GM23338 (cell line): ENCODE measurements at regions not wholly inside any gene's neighbourhood (a gene's known extent, or its start where the extent isn't known, plus 50 kb on each side); places are given as distances from the start of the nearest gene placed in this dataset.

ENCODE experiments used
- ATAC-seq: fragments of 200-7000 bp; cut with Tn5 transposase; 3 replicates; pipeline ENCODE4 v1.9.1; 2020
- DNase-seq: peaks from one replicate; pipeline ENCODE4 v3.0.0-alpha.2; 2015; ENCODE audit warnings: low spot score
- H2AFZ ChIP-seq: fragments of 200-600 bp; sonication (generic); 2 replicates; pipeline ENCODE4 v1.8.0; 2016; ENCODE audit warnings: antibody characterized with exemption, mild to moderate bottlenecking, moderate library complexity
- H3F3A ChIP-seq: fragments of 200-600 bp; sonication (generic); replicated peaks from 2 replicates; pipeline ENCODE4 v1.8.0; 2017; ENCODE audit warnings: antibody characterized with exemption, mixed run types, low read depth
- H3K27ac ChIP-seq: fragments of 200-600 bp; sonication (generic); 2 replicates; pipeline ENCODE4 v1.6.1; 2016; ENCODE audit warnings: low read depth
- H3K27me3 ChIP-seq: fragments of 200-600 bp; sonication (generic); 2 replicates; pipeline ENCODE4 v1.8.0; 2016; ENCODE audit warnings: mild to moderate bottlenecking, mixed run types, moderate library complexity; ENCODE audit not compliant: insufficient read depth
- H3K36me3 ChIP-seq: fragments of 200-600 bp; sonication (generic); 2 replicates; pipeline ENCODE4 v1.8.0; 2016; ENCODE audit warnings: mild to moderate bottlenecking; ENCODE audit not compliant: insufficient read depth
- H3K4me1 ChIP-seq: fragments of 200-600 bp; sonication (generic); 2 replicates; pipeline ENCODE4 v1.8.0; 2016; ENCODE audit warnings: mild to moderate bottlenecking, moderate library complexity; ENCODE audit not compliant: insufficient read depth
- H3K4me2 ChIP-seq: fragments of 200-600 bp; sonication (generic); 2 replicates; pipeline ENCODE4 v1.7.1; 2017; ENCODE audit warnings: mixed run types
- H3K4me3 ChIP-seq: fragments of 200-600 bp; sonication (generic); 2 replicates; pipeline ENCODE4 v1.6.1; 2016; ENCODE audit warnings: mixed run types
- H3K79me2 ChIP-seq: fragments of 200-600 bp; sonication (generic); replicated peaks from 2 replicates; pipeline ENCODE4 v1.8.0; 2017; ENCODE audit warnings: mild to moderate bottlenecking; ENCODE audit not compliant: insufficient read depth
- H3K9me2 ChIP-seq: fragments of 200-600 bp; sonication (generic); 2 replicates; pipeline ENCODE4 v1.8.0; 2017; ENCODE audit not compliant: insufficient read depth
- H4K20me1 ChIP-seq: fragments of 200-600 bp; sonication (generic); replicated peaks from 2 replicates; pipeline ENCODE4 v1.8.0; 2017; ENCODE audit warnings: mild to moderate bottlenecking; ENCODE audit not compliant: insufficient read depth
- H3K27ac Mint-ChIP-seq: 2 replicates; pipeline ENCODE4 v1.8.0; 2020; ENCODE audit warnings: inconsistent platforms, mild to moderate bottlenecking, moderate library complexity, mixed read lengths
- H3K27me3 Mint-ChIP-seq: 3 replicates; pipeline ENCODE4 v1.8.0; 2022; ENCODE audit warnings: low read depth, mild to moderate bottlenecking, moderate library complexity, mixed read lengths, inconsistent platforms; ENCODE audit not compliant: insufficient read depth, poor library complexity
- H3K36me3 Mint-ChIP-seq: 3 replicates; pipeline ENCODE4 v1.8.0; 2021; ENCODE audit warnings: low read depth, mild to moderate bottlenecking, inconsistent platforms, moderate library complexity, mixed read lengths
- H3K4me1 Mint-ChIP-seq: 3 replicates; pipeline ENCODE4 v1.8.0; 2020; ENCODE audit warnings: mild to moderate bottlenecking, inconsistent platforms, mixed read lengths
- H3K4me3 Mint-ChIP-seq: 3 replicates; pipeline ENCODE4 v1.8.0; 2021; ENCODE audit warnings: moderate library complexity, mild to moderate bottlenecking, inconsistent platforms, mixed read lengths
- H3K9me3 Mint-ChIP-seq: 3 replicates; pipeline ENCODE4 v1.8.0; 2020; ENCODE audit warnings: moderate library complexity, mild to moderate bottlenecking, inconsistent platforms, mixed read lengths
- CTCF ChIP-seq, 2 experiments: fragments of 200-600 bp in 1 of 2; sonication (generic) in 1 of 2; conservative IDR thresholded peaks; 2 replicates each; pipeline versions ENCODE4 v1.5.1 to v1.6.1; 2016 to 2017; ENCODE audit warnings: antibody characterized with exemption in 2 of 2, low read depth in 2 of 2, mild to moderate bottlenecking in 2 of 2, moderate library complexity in 1 of 2
- POLR2AphosphoS5 ChIP-seq: IDR thresholded peaks from 2 replicates; pipeline ENCODE4 v1.6.1; 2016; ENCODE audit warnings: antibody characterized with exemption, low read depth
- STAT1 ChIP-seq: IDR thresholded peaks from one replicate; pipeline ENCODE4 v1.6.1; 2016; ENCODE audit warnings: antibody characterized with exemption; ENCODE audit not compliant: unreplicated experiment
- ZNF114 ChIP-seq: fragments of 250-450 bp; sonication (Bioruptor Pico); IDR thresholded peaks from 2 replicates; pipeline ENCODE4 v1.5.0; 2020; ENCODE audit warnings: mild to moderate bottlenecking, moderate library complexity
- ZNF462 ChIP-seq: fragments of 250-450 bp; sonication (Bioruptor Pico); IDR thresholded peaks from 2 replicates; pipeline ENCODE4 v1.5.0; 2020; ENCODE audit warnings: mild to moderate bottlenecking, moderate library complexity

GRCh38 chr14:23864259-23864658, 89.3 kb upstream of the DHRS4 start:
- no peak overlapping the region for H3K27ac Mint-ChIP-seq
- H3K79me2 ChIP-seq, result no peaks in the 10 kb centered on the region
- H3K9me3 Mint-ChIP-seq, result no peaks in the 10 kb centered on the region
- no peaks in the 10 kb centered on the region for H3K36me3 Mint-ChIP-seq
- no peaks in the 10 kb centered on the region for H3F3A ChIP-seq
- no peak for TF ChIP-seq ZNF462 (CRISPR knock-in tag)
- TF ChIP-seq POLR2AphosphoS5, result no peak
- no peak for TF ChIP-seq CTCF (conservative IDR thresholded peaks at IDR 0.05; ENCODE audit: low read depth in 2 of 2)
- H3K4me1 Mint-ChIP-seq, result peaks cover 13% of the 10 kb centered on the region
- no peak overlapping the region for H3K4me3 ChIP-seq
- H4K20me1 ChIP-seq, result no peaks in the 10 kb centered on the region
- H3K27me3 ChIP-seq, result no peaks in the 10 kb centered on the region
- H2AFZ ChIP-seq, result no peak overlapping the region
- peaks cover 6% of the 10 kb centered on the region; the same call in 1 of the 2 replicates for H3K9me2 ChIP-seq
- H3K36me3 ChIP-seq, result no peaks in the 10 kb centered on the region
- no peak overlapping the region for H3K4me2 ChIP-seq
- H3K4me3 Mint-ChIP-seq, result no peak overlapping the region
- H3K27me3 Mint-ChIP-seq, result peaks cover 2% of the 10 kb centered on the region
- no peak for DNase-seq
- no peak for ATAC-seq
- no peaks in the 10 kb centered on the region for H3K4me1 ChIP-seq
- no peak overlapping the region for H3K27ac ChIP-seq

GRCh38 chr14:23864861-23865260, 88.7 kb upstream of the DHRS4 start:
- Mint-ChIP-seq H3K4me1 (peaks cover 13% of the 10 kb centered on the region), H3K36me3 (no peaks in the 10 kb centered on the region), H3K9me3 (no peaks in the 10 kb centered on the region; the same call in 2 of the 3 replicates), H3K27me3 (peaks cover 5% of the 10 kb centered on the region), H3K4me3 (no peak overlapping the region), H3K27ac (no peak overlapping the region)
- Histone ChIP-seq H3K9me2 (peaks cover 12% of the 10 kb centered on the region; the same call in 1 of the 2 replicates), H3K27ac (no peak overlapping the region), H3K27me3 (no peaks in the 10 kb centered on the region), H4K20me1 (no peaks in the 10 kb centered on the region), H3K4me2 (no peak overlapping the region), H3K36me3 (no peaks in the 10 kb centered on the region), H3K4me1 (no peaks in the 10 kb centered on the region), H3K79me2 (no peaks in the 10 kb centered on the region), H3F3A (no peaks in the 10 kb centered on the region), H3K4me3 (no peak overlapping the region), H2AFZ (0 out of 2 replicates have a peak overlapping the region, but pooled peaks have one; percentile 14)
- DNase-seq (no peak), ATAC-seq (no peak)
- TF ChIP-seq ZNF462 (CRISPR knock-in tag), result no peak
- TF ChIP-seq ZNF114 (CRISPR knock-in tag), result no peak
- TF ChIP-seq STAT1, result no peak
